Endothelial cell of umbilical vein (primary cell): ENCODE measurements at regions not wholly inside any gene's neighbourhood (a gene's known extent, or its start where the extent isn't known, plus 50 kb on each side); places are given as distances from the start of the nearest gene placed in this dataset.

Source experiments
- CTCF ChIP-seq, 2 donors: IDR thresholded peaks; 1 replicate in 1 of 2; 2 replicates in 1 of 2; pipeline ENCODE4 v1.5.1; 2011; ENCODE audit warnings: low read length in 2 of 2, mild to moderate bottlenecking in 2 of 2, moderate library complexity in 2 of 2, control low read depth in 1 of 2, inconsistent platforms in 1 of 2, low read depth in 1 of 2; ENCODE audit not compliant: insufficient read depth in 1 of 2; ENCODE audit errors: extremely low read depth in 1 of 2
- EZH2 ChIP-seq: IDR thresholded peaks from 2 replicates; pipeline ENCODE4 v1.6.1; 2012; ENCODE audit warnings: borderline replicate concordance, low read depth, mild to moderate bottlenecking, moderate library complexity, low read length, inconsistent platforms; ENCODE audit not compliant: severe bottlenecking
- TF ChIP-seq, protein P1 (sequence below): IDR thresholded peaks from 2 replicates; pipeline ENCODE4 v1.6.1; 2011; ENCODE audit not compliant: insufficient read depth, insufficient read length

GRCh38 chr1:222096883-222097282 is 355.0 kb upstream of the DUSP10 start:
- TF ChIP-seq CTCF (IDR thresholded peaks at IDR 0.05; ENCODE audit: extremely low read depth in 1 of 2, insufficient read depth in 1 of 2, low read depth in 1 of 2, low read length in 2 of 2): no peak
- TF ChIP-seq EZH2: no peak
- TF ChIP-seq, protein P1, sequence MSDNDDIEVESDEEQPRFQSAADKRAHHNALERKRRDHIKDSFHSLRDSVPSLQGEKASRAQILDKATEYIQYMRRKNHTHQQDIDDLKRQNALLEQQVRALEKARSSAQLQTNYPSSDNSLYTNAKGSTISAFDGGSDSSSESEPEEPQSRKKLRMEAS: no peak
